GM18858 (cell line): ENCODE measurements at regions not wholly inside any gene's neighbourhood (a gene's known extent, or its start where the extent isn't known, plus 50 kb on each side); places are given as distances from the start of the nearest gene placed in this dataset.
"Not testable (repeated sequence)": the region's sequence is repeated elsewhere in the genome, so short reads cannot be mapped to it uniquely, and the experiment has no call there.

ENCODE experiments used
- ATAC-seq: cut with Tn5 transposase; IDR thresholded peaks from one replicate; pipeline ENCODE4 v1.9.1; 2021; ENCODE audit not compliant: unreplicated experiment

DNA sequence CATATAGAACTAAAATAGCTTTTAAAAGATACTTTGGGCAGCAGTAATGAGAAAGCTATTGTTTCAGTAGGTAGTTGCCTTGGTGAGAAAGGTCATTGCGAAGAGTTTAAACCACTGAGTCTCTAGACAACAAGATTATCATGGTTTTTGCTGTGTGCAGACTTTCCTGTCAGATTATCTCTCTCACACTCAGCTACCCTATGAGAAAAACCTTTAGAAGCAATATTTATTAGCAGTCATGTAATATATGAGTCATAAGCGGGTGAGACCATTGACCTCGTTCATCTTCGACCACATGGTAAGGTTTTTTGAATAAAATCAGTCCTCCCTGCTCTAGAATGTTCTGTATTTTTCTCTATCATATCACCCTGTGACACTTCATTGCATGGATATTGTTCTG, 59.9 kb downstream of the GPR65 start:
- no peak for ATAC-seq

DNA sequence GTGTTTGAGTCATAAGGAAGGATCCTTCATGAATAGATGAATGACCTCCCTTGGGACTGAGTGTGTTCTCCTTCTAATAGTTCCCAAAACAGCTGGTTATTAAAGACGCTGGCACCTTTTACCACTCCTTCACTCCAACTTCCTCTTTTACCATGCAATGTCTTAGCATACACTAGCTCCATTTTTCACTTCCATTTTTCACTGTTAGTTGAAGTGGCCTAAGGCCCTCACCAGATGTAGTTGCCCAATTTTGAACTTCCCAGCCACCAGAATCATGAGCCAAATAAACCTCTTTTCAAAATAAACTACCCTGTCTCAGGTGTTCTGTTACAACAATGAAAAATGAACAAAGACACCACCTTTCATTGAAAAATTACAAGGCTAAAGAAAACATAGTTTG, 64.7 kb downstream of the GPR65 start:
- ATAC-seq = no peak

DNA sequence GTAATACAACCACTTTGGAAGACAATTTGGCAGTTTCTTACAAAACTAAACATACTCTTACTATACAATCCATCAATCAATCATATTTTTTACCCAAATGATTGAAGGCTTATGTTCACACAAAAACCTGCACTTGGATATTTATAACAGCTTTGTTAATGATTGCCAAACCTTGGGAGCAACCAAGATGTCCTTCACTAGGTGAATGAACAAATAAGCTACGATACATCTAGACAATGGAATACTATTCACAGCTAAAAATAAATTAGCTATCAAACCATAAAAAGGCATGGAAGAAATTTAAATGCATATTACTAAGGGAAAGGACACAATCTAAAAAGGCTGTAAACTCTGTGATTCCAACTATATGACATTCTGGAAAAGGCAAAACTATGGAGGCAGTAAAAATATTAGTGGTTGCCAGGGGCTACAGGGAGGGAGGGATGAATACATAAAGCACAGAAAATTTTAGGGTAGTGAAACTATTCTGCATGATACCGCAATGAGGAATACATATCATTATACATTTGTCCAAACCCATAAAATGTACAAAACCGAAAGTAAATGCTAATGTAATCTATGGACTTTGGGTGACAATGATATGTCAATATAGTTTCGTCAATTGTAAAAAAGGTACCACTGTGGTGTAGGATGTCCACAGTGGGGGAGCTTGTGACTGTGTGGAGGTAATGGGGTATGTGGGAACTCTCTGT, 70.5 kb downstream of the GPR65 start:
- no peak for ATAC-seq

- ATAC-seq = no peak
Measured at GRCh38 chr14:88078525-88078924, 73.6 kb downstream of the GPR65 start.

DNA sequence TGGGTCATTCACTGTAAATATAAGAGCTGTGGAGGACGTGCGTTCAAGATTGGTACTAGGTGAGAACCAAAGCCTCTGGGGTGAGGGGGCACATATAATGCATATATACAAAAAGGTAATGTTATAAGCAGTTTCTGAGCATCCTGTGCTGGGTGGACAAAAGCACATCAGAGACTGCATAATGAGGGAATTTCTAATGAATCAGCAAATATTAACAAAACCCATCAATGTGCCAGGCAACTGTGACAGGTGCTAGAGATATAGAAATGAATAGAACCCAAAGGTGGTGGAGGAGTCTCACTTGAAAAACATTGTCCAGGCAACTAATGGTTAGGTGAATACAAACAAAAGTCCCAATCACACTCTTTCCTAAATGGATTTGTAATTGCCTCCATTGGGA, 74.7 kb downstream of the GPR65 start:
- no peak for ATAC-seq

DNA sequence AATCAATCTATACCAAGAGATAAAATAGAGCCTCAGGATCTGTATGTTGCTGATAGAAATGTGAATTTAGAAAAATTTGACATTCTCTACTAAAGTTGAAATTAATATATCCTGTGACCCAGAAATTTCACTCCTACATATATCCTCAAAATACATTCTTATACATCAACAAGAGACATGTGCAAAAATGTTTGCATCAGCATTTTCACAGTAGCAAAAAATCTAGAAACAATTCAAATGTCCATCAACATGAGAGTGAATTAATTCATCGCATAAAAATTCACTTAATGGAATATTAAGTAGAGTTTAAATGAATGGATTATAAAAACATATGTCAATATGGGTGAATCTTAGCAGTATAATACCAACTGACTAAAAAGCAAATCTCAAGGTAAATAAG, 80.8 kb downstream of the GPR65 start:
- ATAC-seq = no peak

DNA sequence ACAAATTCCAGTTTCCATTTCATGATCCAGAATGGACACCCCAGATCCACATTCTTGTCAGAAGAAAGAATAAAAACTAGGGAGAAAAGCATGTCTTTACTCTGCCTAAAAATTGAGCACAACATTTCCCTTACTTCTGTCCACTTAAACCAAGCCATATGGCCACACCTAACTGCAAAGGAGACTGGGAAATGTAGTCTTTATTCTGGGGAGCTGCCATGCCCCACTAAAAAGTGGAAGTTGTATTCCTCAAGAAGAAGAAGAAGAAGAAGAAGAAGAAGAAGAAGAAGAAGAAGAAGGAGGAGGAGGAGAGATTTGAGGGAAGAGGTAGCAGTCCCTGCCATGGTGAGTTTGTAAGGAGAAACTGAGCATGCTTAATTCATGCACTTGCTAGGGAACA, 84.5 kb downstream of the GPR65 start:
- ATAC-seq = no peak

DNA sequence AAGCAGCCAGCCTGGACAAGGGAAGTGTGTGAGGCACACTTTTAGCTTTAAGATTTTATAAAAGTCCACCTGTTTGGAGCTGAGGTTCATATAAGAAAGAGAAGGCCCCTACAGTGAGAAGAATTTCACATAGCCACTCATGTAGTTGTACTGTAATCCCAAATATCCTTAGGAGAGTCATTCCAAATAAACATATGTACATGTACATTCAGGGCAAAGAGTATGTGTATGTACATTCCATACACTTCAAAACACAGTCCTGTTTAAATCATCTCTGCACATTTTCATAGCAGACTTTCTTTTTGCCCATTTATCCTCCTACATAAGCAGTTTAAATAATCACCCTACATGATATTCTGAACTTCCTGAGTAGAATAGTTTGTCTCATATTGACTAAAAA, 87.6 kb downstream of the GPR65 start:
- ATAC-seq = no peak

DNA sequence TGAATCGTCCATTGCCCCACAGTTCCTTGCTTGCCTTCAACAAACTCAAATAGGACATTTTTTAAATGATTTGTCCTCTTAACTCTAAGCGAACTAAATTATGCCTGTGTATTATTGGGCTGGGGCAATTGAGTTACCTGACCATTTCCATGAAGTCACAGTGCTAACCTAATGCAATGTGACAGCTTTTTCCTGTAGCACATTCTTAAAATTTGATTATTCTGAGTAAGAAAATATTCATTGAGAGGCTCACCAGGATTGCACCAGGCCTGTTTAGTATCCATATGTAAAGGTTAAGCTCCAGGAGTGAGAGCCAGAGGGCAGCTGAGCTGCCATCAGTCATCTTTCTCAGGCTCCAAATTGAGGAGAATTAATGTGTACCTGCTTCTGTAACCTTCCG, 90.9 kb downstream of the GPR65 start:
- ATAC-seq = no peak

DNA sequence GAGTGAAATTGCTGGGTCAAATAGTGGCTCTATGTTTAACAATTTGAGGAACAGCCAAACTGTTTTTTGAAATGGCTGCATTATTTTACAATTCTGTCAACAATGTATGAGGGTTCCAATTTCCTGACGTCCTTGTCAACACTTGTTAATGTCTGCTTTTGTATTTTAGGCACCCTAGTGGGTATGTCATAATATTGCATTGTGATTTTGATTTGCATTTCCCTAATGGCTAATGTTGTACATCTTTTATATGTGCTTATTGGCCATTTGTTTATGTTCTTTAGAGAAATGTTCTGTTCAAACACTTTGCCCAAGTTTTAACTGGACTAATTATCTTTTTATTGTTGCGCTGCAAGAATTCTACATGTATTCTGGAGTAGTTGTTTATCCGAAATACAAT, 93.2 kb downstream of the GPR65 start:
- no peak for ATAC-seq

DNA sequence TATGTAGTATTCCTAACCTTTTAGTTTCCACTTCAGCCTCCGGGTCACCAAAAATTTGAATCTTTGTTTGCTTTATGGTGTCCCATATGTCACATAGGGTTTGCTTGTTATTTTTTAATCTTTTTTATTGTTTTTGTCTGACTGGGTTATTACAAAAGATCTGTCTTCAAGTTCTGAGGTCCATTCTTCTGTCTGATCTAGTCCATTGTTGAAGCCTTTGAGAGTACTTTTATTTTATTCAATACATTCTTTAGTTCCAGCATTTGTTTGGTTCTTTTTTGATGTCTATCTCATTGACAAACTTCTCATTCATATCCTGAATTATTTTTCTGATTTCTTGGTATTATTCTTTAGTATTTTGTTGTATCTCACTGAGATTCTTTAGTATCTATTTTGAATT, 99.8 kb downstream of the GPR65 start:
- no peak for ATAC-seq

DNA sequence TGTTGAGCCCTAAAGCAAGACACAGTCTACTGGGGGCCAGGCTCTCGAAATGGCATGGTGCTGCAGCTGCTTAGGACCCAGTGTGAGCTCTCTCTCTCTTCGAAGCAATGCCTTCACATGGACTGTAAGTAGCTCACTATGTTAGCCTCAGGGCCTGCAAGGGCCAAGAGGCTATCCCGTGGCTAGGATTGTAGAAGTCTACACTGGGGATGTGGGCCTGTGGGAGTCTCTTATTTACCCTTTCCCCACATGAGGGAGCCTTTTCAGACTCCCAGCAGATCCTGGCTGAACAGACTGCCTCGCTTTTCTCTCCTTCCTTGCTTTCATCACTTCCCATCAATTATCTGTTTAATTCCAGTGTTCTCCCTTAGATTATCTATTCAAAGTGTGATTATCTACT, 101.4 kb downstream of the GPR65 start:
- ATAC-seq = no peak

GRCh38 chr14:88127669-88128068, 122.7 kb downstream of the GPR65 start:
- not testable (repeated sequence) for ATAC-seq

DNA sequence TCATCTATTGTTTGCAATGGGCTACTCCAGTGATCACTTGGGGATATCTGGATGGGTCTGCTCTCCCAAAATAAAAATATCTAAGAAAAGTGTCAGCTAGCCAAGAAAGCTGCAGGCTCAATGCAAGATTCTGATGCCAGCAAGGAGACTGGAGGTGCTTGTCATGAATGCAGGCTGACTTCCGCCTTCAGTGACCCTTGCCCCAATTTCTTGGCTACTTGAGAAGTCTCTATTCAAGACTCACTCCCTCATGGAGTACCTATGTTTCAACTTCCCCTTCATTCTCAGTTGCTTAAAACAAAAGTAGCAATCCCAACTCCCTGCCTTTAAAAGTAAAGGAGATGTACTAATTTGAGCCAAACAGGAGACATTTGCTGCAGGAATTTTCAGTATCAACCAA, 123.9 kb downstream of the GPR65 start:
- ATAC-seq = no peak

DNA sequence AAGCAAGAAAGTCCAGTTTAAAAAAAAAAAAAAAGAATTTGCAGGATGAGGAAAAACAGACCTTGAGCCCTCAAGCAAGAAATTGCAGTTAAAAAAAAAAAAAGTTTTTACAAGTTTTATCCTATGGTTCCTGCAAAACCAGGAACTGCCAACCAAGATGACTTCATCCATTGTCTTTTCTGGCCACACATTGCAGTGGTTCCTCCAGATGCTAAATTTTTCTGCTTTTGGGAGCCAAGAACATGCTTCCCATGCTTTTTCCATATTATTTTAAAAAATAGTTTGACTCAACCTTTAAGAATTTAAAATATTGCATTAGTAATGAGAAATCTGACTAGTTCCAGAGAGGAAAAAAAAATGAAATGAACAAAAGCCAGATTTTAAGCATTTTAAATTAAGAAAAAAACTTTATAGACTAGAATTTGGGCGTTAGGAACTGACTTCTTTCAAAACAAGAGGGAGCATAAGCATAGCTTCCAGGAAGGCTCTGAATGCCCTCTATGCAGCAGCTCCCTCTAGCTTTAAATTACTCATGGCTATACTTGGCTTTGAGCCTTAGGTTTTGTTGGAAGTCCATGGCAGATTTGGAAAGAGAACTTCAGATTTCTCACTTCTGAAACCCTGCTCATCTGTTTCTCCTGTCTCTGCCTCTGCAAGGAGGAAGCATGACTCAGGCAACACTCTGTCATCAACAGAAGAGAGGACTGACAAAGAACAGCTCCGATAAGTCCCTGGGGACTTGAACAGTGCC, 124.5 kb downstream of the GPR65 start:
- ATAC-seq = peak; percentile 72

DNA sequence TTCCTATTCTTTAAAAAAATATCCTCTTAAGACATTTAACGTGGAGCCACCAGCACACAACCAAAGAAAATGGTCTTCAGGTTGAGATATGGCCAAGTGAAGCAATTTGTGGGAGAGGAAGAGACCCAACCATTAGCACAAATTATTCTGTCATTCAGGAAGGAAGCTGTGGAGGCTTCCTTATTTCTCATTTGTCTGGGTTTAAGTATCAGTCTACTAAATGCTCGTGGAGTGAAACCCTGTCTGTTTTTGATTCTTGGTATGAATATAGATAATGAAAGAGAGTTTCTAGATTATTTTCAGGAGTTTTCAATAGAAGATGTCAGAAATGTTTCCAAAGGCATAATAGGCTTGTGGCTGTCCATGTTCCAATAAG, 125.1 kb downstream of the GPR65 start:
- ATAC-seq = peak; percentile 29
